ENCODE measurements at regions not wholly inside any gene's neighbourhood (a gene's known extent, or its start where the extent isn't known, plus 50 kb on each side); places are given as distances from the start of the nearest gene placed in this dataset.

- H3K36me3 ChIP-seq: no peaks in the 10 kb centered on the region
- TF ChIP-seq CTCF (IDR thresholded peaks at IDR 0.05): no peak
- intact Hi-C loops (cut with DNase I): no loop called here
- no peaks in the 10 kb centered on the region for H3K27me3 ChIP-seq (ENCODE audit: low read depth)
- no peak overlapping the region for H3K27ac ChIP-seq
- ATAC-seq (no peak), DNase-seq (no peak)
- no peak overlapping the region for H3K4me3 ChIP-seq
- H3K4me1 ChIP-seq: no peaks in the 10 kb centered on the region
- H3K9me3 ChIP-seq: no peaks in the 10 kb centered on the region
Measured at GRCh38 chr2:138219961-138220360, 255.7 kb downstream of the HNMT start.

- Histone ChIP-seq H3K27me3 (ENCODE audit: low read depth) (no peaks in the 10 kb centered on the region), H3K36me3 (no peaks in the 10 kb centered on the region), H3K4me3 (no peak overlapping the region), H3K27ac (no peak overlapping the region), H3K9me3 (no peaks in the 10 kb centered on the region), H3K4me1 (no peaks in the 10 kb centered on the region)
- TF ChIP-seq CTCF (IDR thresholded peaks at IDR 0.05): no peak
- ATAC-seq (no peak), DNase-seq (no peak)
- intact Hi-C loops (cut with DNase I): no loop called here
Measured at GRCh38 chr2:138221358-138221757, 257.1 kb downstream of the HNMT start.

GRCh38 chr2:138223319-138223718, 259.0 kb downstream of the HNMT start:
- Histone ChIP-seq H3K4me3 (no peak overlapping the region), H3K9me3 (no peaks in the 10 kb centered on the region), H3K4me1 (no peaks in the 10 kb centered on the region), H3K27ac (no peak overlapping the region), H3K36me3 (no peaks in the 10 kb centered on the region), H3K27me3 (ENCODE audit: low read depth) (no peaks in the 10 kb centered on the region)
- no peak for DNase-seq
- no peak for TF ChIP-seq CTCF (IDR thresholded peaks at IDR 0.05)
- intact Hi-C loops (cut with DNase I): no loop called here
- ATAC-seq: no peak

- ATAC-seq: no peak
- no peaks in the 10 kb centered on the region for H3K36me3 ChIP-seq
- no peaks in the 10 kb centered on the region for H3K4me1 ChIP-seq
- DNase-seq: no peak
- intact Hi-C loops (cut with DNase I): no loop called here
- H3K27ac ChIP-seq: no peak overlapping the region
- no peaks in the 10 kb centered on the region for H3K27me3 ChIP-seq (ENCODE audit: low read depth)
- no peak for TF ChIP-seq CTCF (IDR thresholded peaks at IDR 0.05)
- no peaks in the 10 kb centered on the region for H3K9me3 ChIP-seq
- no peak overlapping the region for H3K4me3 ChIP-seq
Measured at GRCh38 chr2:138227195-138227594, 262.9 kb downstream of the HNMT start.

- H3K9me3 ChIP-seq: no peaks in the 10 kb centered on the region
- DNase-seq (no peak), ATAC-seq (no peak)
- intact Hi-C loops (cut with DNase I): no loop called here
- no peaks in the 10 kb centered on the region for H3K36me3 ChIP-seq
- TF ChIP-seq CTCF (IDR thresholded peaks at IDR 0.05): no peak
- H3K27ac ChIP-seq: no peak overlapping the region
- H3K4me3 ChIP-seq: no peak overlapping the region
- H3K27me3 ChIP-seq (ENCODE audit: low read depth): no peaks in the 10 kb centered on the region
- no peaks in the 10 kb centered on the region for H3K4me1 ChIP-seq
Measured at GRCh38 chr2:138228101-138228500, 263.8 kb downstream of the HNMT start.

- no peak for TF ChIP-seq CTCF (IDR thresholded peaks at IDR 0.05)
- Histone ChIP-seq H3K4me3 (no peak overlapping the region), H3K27ac (no peak overlapping the region), H3K9me3 (no peaks in the 10 kb centered on the region), H3K4me1 (no peaks in the 10 kb centered on the region), H3K27me3 (ENCODE audit: low read depth) (no peaks in the 10 kb centered on the region), H3K36me3 (no peaks in the 10 kb centered on the region)
- intact Hi-C loops (cut with DNase I): no loop called here
- no peak for ATAC-seq
- no peak for DNase-seq
Measured at GRCh38 chr2:138234265-138234664, 267.3 kb upstream of the SPOPL start.
